Chondrocyte (in vitro differentiated cells): ENCODE measurements at regions not wholly inside any gene's neighbourhood (a gene's known extent, or its start where the extent isn't known, plus 50 kb on each side); places are given as distances from the start of the nearest gene placed in this dataset.

ENCODE experiments used
- DNase-seq: peaks from one replicate; pipeline ENCODE4 v3.0.0; 2021; ENCODE audit warnings: mixed read lengths, low spot score
- H3K27ac Mint-ChIP-seq: one replicate; pipeline ENCODE4 v1.8.0; 2021; ENCODE audit warnings: mild to moderate bottlenecking, moderate library complexity, mixed read lengths; ENCODE audit not compliant: unreplicated experiment
- H3K27me3 Mint-ChIP-seq: 2 replicates; pipeline ENCODE4 v1.8.0; 2021; ENCODE audit warnings: low read depth, mixed read lengths
- H3K36me3 Mint-ChIP-seq: 2 replicates; pipeline ENCODE4 v1.8.0; 2021; ENCODE audit warnings: low read depth, mixed read lengths
- H3K4me1 Mint-ChIP-seq: 2 replicates; pipeline ENCODE4 v1.8.0; 2021; ENCODE audit warnings: low read depth, mild to moderate bottlenecking, mixed read lengths
- H3K4me3 Mint-ChIP-seq: one replicate; pipeline ENCODE4 v1.8.0; 2021; ENCODE audit warnings: mild to moderate bottlenecking, moderate library complexity, mixed read lengths; ENCODE audit not compliant: unreplicated experiment
- H3K9me3 Mint-ChIP-seq: 2 replicates; pipeline ENCODE4 v1.8.0; 2021; ENCODE audit warnings: low read depth, mixed read lengths
- CTCF ChIP-seq: fragments of 200-600 bp; sonication (generic); IDR thresholded peaks from 2 replicates; pipeline ENCODE4 v1.5.0; 2021; ENCODE audit warnings: antibody characterized with exemption, mild to moderate bottlenecking, moderate library complexity

GRCh38 chr10:2910656-2911055 lies 156.7 kb upstream of the PFKP start:
- Mint-ChIP-seq H3K36me3 (no peaks in the 10 kb centered on the region), H3K27ac (no peak overlapping the region), H3K4me1 (no peaks in the 10 kb centered on the region), H3K4me3 (no peak overlapping the region), H3K9me3 (no peaks in the 10 kb centered on the region), H3K27me3 (peaks cover 26% of the 10 kb centered on the region)
- DNase-seq: no peak
- TF ChIP-seq CTCF: no peak

GRCh38 chr10:2909921-2910320 lies 157.4 kb upstream of the PFKP start:
- Mint-ChIP-seq H3K4me3 (no peak overlapping the region), H3K9me3 (no peaks in the 10 kb centered on the region), H3K27ac (no peak overlapping the region), H3K27me3 (peaks cover 27% of the 10 kb centered on the region), H3K4me1 (no peaks in the 10 kb centered on the region), H3K36me3 (no peaks in the 10 kb centered on the region)
- no peak for TF ChIP-seq CTCF
- no peak for DNase-seq

- no peak overlapping the region for H3K4me3 Mint-ChIP-seq
- no peaks in the 10 kb centered on the region for H3K9me3 Mint-ChIP-seq
- no peaks in the 10 kb centered on the region for H3K4me1 Mint-ChIP-seq
- H3K27ac Mint-ChIP-seq: no peak overlapping the region
- TF ChIP-seq CTCF: no peak
- H3K36me3 Mint-ChIP-seq: no peaks in the 10 kb centered on the region
- no peak for DNase-seq
- H3K27me3 Mint-ChIP-seq: peaks cover 32% of the 10 kb centered on the region
Measured at GRCh38 chr10:2908851-2909630, 158.3 kb upstream of the PFKP start.

- no peak for DNase-seq
- Mint-ChIP-seq H3K27me3 (peaks cover 40% of the 10 kb centered on the region), H3K27ac (no peak overlapping the region), H3K36me3 (no peaks in the 10 kb centered on the region), H3K4me1 (no peaks in the 10 kb centered on the region), H3K4me3 (no peak overlapping the region), H3K9me3 (no peaks in the 10 kb centered on the region)
- TF ChIP-seq CTCF: no peak
Measured at GRCh38 chr10:2906974-2907373, 160.4 kb upstream of the PFKP start.

- Mint-ChIP-seq H3K36me3 (no peaks in the 10 kb centered on the region), H3K27me3 (peaks cover 42% of the 10 kb centered on the region), H3K9me3 (no peaks in the 10 kb centered on the region), H3K27ac (no peak overlapping the region), H3K4me1 (no peaks in the 10 kb centered on the region), H3K4me3 (no peak overlapping the region)
- DNase-seq: no peak
- no peak for TF ChIP-seq CTCF
Measured at GRCh38 chr10:2905851-2906250, 161.5 kb upstream of the PFKP start.
